NCI-H128 (cell line): ENCODE measurements at regions not wholly inside any gene's neighbourhood (a gene's known extent, or its start where the extent isn't known, plus 50 kb on each side); places are given as distances from the start of the nearest gene placed in this dataset.

Source experiments
- DNase-seq: peaks from one replicate; lab custom pipeline; 2025; ENCODE audit not compliant: unreplicated experiment; lab: John Stamatoyannopoulos, UW

DNA sequence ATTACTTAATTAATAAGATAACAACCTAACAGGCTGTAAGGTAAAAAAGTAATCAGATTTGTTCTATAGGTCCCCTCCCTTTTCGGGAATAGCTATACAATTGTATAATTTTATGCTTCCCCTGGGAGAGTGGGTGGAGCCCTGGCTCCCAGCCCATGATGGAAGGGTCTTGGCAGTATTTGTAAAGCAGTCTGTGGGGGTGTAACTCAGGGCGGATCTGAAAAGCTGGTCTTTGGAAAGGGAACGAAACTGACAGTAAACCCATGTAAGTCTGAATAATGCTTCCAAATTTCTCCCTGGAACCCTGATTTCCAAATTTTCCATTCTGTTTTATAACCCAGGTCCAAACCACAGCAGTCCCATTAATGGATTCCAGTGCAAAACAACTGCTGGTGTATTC is 110.4 kb downstream of the DAD1 start:
- DNase-seq = no peak

DNA sequence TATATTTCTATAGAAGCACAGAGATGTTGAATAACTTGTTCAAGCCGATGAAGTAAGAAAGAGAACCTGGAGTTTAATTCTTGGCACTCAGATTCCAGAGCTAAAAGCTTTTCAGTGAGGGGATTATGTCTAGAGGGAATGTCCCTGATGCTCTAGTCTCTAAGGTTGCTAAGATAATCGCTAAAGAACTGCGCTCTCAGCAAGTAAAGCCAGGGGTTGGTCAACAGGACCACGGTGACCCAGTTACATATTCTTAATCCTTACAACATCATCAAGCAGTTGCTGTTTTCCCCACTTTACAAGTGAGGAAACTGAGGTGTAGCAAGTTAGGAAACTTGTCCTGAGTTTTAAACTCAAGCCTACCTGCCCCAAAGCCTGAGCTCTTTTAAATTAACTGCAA is 110.8 kb downstream of the DAD1 start:
- DNase-seq = no peak

- DNase-seq = no peak
Observed at GRCh38 chr14:22477569-22478194, 111.3 kb downstream of the DAD1 start.

DNA sequence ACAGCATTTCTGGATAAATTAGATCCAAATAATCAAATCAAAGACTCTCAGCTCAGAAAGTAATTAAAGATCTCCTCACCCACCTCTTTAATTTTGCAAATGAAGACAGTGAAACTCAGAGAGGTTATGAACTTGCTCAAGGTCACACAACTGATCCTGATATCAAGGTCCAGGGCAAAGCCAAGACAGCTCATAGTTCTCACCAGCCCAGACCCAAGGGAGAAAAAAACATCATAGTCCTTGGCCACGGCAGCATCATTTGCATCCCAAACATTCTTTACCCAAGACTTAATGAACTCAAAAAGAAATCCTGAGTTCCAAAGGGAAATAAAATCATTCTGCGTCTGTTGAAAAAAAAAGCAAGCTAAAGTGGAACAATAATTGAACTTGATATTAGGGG is 112.1 kb downstream of the DAD1 start:
- no peak for DNase-seq

DNA sequence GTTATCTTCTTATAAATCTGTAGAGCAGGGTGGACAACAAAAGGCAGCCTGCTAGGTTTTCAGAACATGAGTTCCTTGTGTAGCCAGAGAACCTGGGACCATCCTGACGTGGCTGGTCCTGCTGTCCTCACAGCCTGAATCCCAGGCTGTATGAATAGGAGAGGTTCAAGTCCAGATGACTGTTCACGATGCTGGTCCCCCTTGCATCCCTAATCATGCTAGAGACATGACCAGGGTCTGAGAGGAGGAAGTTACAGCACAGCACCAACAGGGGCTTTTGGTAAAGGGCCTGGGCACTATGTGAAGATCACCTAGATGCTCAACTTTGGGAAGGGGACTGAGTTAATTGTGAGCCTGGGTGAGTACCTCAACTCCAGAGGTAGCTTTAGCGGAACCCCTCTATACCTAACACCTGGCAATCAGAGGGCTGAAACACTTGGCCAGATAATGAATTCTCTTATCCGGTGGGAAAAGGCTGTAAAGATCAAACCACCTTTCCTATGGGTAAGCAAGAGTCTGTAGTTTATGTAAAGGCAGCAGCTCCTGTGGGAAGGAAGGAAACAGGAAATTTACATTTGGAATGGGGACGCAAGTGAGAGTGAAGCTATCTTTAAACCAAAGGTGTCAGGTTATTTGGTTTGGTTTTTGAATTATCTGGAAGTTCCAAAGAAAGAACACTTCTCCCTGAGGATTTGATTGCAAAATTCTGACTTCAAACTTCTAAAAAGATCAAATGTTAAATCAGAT is 112.8 kb downstream of the DAD1 start:
- DNase-seq = no peak

GRCh38 chr14:22475381-22475780 is 113.6 kb downstream of the DAD1 start:
- DNase-seq = no peak

DNA sequence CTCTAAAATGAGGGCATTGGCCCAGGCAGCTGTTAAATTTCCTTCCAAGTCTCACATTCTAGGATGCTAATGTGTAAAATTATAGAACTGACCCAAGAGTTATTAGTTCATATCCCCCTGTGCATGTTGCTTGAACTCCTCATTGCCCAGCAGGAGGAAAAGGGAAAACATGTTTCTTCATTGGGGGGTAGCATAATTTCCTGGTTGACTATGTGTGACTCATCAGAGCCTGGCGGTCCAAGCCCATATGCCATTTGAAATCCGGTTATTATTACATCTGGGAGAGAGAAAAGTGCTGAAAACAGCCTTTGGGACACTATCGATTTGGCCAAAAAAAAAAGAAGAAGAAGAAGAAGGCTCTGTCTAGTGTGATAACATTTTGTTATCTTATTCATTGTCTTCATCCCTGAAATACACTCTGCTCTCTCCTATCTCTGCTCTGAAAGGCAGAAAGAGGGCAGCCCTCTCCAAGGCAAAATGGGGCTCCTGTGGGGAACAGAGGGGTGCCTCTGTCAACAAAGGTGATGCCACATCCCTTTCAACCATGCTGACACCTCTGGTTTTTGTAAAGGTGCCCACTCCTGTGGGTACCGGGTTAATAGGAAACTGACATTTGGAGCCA is 114.2 kb downstream of the DAD1 start:
- DNase-seq = no peak

GRCh38 chr14:22472935-22473854 is 115.8 kb downstream of the DAD1 start:
- no peak for DNase-seq

DNA sequence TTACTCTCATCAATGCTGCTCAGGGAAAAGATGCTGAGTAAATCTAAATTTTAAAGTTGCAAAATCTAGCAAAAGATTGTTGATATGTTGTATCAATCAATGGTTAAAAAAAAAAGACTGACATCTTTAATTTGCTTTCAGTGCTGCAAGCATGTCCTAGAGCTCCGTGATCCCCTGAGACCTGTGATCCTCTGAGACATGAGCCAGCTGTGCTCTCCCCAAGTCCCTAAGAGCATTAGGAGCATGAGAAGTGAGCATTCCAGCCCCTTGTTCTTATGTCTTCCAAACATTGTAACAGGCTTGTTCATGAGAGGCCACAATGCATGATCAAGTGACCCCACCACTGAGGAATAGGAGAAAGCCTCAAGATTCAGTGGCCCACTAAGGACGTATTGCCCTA is 116.6 kb downstream of the DAD1 start:
- no peak for DNase-seq

DNA sequence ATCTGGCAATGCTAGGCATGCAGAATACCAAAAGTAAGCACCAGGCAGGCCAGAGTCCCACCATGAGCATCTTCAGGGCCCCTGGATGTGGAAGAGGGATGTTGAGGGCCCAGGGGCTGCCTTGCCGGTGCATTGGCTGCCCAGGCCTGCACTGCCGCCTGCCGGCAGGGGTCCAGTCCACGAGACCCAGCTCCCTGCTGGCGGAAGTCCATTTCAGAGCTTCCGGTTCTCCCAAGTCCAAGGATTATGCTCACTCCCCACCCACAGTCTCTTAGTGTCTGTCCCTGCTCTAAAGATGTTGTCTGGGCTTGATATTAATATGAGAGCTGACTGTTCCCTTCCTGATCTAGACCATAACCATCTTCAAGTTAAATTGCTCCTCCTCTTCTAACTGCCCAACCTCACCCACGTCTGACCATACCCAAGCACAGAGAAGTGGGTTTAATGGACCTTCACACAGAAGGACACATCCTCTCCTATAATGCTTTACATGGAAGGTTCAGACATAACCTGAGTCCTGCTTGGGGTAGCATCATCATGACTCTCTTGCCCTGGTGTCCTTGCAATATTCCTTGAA is 117.4 kb downstream of the DAD1 start:
- DNase-seq = no peak

- DNase-seq = no peak
Observed at GRCh38 chr14:22469538-22470303, 119.3 kb downstream of the DAD1 start.

- DNase-seq = no peak
Observed at GRCh38 chr14:22468830-22469229, 120.2 kb downstream of the DAD1 start.

DNA sequence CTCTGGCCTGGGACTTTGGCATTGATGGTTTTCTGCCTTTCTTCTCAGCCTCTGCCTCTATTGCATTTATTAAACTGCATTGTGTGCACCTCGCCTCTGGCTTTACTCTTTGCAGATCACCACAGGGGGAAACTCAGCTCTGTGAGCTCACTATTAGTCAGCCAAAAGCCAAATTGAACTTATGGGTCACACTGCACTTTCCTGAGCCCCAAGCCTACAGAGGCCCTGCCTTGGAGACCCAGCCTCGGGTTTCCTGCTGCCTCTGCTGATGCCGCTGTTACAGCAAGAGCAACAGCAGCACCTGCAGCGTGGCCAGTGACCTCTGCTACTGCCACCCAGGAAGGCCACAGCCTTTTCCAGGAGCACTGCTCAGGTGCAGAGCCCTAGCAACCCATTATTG is 122.5 kb downstream of the DAD1 start:
- no peak for DNase-seq

DNA sequence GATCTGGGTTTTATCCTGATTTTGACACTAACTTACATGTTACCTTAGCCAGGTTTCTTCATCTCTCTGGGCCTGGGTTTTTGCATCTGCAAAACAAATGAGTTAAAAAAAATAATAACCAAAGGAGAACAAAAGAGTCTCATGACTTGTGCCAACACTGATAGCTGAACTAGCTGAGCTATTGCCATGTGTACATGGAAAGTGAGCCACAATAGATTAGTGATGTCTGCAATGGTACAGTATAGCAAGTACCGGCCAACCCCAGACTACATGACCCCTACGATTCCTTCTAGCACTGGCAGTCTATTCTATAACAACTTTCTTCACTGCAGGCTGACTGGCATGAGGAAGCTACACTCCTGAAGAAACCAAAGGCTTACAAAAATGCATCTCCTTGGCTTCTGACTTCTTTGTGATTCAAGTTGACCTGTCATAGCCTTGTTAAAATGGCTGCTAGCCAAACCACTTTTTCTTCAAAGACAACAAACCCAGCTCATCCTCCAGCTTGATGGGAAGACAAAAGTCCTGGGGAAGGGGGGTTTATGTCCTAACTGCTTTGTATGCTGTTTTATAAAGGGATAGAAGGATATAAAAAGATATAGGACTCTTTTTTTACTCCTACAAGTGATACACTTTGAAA is 123.7 kb downstream of the DAD1 start:
- DNase-seq = no peak

DNA sequence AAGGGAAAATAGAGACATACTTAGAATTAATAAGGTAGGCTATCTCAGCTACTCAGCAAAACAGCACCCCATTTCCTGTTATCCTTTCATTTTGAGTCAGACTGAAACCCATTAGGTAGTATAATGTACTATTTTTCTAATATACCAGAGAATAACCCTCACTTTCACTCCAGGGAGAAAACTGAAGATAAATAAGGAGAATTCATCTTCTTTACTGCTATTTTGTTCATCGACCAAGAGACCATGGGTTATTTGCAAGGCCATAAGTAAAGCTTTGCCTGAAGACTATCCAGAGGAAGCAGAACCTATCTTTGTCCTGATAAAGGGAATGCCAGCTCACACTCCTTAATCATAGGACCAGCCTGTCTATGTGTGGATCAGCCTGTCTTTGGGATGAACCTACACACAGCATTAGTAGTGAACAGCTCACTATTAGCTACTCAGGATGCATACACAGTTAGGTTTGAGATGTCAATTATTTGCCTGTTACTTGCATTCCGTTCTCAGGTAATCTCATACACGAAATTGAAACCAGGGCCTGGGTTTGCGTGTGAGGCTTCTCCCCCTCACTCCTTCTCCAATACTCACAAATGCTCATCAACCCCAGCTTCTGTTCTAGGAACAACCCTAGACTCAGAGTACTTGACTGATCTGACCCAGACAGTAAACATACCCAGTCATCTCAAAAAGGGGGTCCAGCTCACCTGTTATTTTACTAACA is 124.4 kb downstream of the DAD1 start:
- no peak for DNase-seq

- DNase-seq = no peak
Observed at GRCh38 chr14:22463763-22464173, 125.3 kb downstream of the DAD1 start.

- no peak for DNase-seq
Observed at GRCh38 chr14:22462923-22463322, 126.1 kb downstream of the DAD1 start.

DNA sequence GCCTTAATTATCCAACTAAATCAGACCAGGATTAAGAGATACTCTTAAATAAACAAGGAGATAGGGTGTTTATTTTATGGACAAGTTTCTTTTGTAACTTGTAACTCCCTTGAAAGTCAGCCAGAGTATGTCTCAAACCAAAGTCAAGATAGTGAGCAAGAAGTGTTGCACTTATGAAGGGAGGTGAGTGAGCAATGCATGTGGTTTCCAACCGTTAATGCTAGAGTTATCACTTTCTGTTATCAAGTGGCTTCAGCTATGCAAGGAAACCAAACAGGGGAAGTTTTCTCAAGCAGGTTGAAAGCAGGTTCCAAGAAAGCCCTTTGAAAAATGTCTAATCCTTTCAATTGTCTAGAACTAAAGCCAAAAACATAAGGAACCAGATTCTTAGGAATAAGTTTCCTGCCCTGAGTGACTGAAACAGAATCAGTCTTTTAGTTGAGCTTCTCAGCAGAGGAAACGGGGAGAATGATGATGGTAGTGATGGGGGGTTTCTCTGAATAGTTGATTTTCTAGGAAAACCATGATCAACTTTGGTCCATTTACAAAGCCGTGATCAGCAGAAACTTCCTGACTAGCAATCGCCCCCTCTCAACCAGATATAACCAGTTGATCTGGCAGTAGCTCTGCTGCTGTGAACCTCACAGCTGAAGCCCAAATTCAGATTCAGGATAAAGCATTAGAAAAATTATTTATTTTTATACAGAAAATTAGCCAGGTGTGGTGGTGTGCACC is 128.4 kb downstream of the DAD1 start:
- no peak for DNase-seq
